PC-3 (cell line): ENCODE measurements at regions not wholly inside any gene's neighbourhood (a gene's known extent, or its start where the extent isn't known, plus 50 kb on each side); places are given as distances from the start of the nearest gene placed in this dataset.

Experiments
- ATAC-seq: fragments of 200-7000 bp; cut with Tn5 transposase; 2 replicates; pipeline ENCODE4 v1.9.1; 2020; ENCODE audit warnings: mild to moderate bottlenecking, moderate library complexity
- BruUV-seq: library from RNA; stranded (reverse); fragments of 400-500 nt; replicated peaks from 2 replicates; lab custom pipeline; 2021; lab: Mats Ljungman, UMichigan
- CTCF ChIA-PET: fragments of 300-600 bp; sonication (Branson Sonifier 250); formaldehyde crosslinking; loops from one replicate; lab custom pipeline; 2022; ENCODE audit warnings: antibody characterized with exemption; lab: Charles Lee
- POLR2A ChIA-PET: fragments of 300-600 bp; sonication (Branson Sonifier 250); formaldehyde crosslinking; loops from one replicate; lab custom pipeline; 2022; ENCODE audit warnings: antibody characterized with exemption; ENCODE audit not compliant: unreplicated experiment; lab: Charles Lee
- DNase-seq: peaks from one replicate; pipeline ENCODE4 v3.0.0-alpha.2; 2015
- H2AFZ ChIP-seq: fragments of 300-600 bp; sonication (generic); 2 replicates; pipeline ENCODE4 v1.6.0; 2016; ENCODE audit warnings: antibody characterized with exemption, low read length
- H3F3A ChIP-seq: fragments of 300-600 bp; sonication (generic); one replicate; pipeline ENCODE4 v1.6.0; 2017; ENCODE audit warnings: antibody characterized with exemption, low read length, control low read depth, mild to moderate bottlenecking; ENCODE audit not compliant: unreplicated experiment
- H3K27ac ChIP-seq: fragments of 300-600 bp; sonication (generic); 2 replicates; pipeline ENCODE4 v1.5.1; 2016; ENCODE audit warnings: mild to moderate bottlenecking, low read length
- H3K27me3 ChIP-seq: fragments of 300-600 bp; sonication (generic); 2 replicates; pipeline ENCODE4 v1.6.1; 2016; ENCODE audit warnings: low read length, mixed read lengths
- H3K36me3 ChIP-seq: fragments of 300-600 bp; sonication (generic); 2 replicates; pipeline ENCODE4 v1.6.1; 2016; ENCODE audit warnings: low read depth, mixed run types, low read length, mixed read lengths
- H3K4me1 ChIP-seq: fragments of 300-600 bp; sonication (generic); 2 replicates; pipeline ENCODE4 v1.5.1; 2016; ENCODE audit warnings: low read length; ENCODE audit not compliant: insufficient read depth
- H3K4me2 ChIP-seq: fragments of 300-600 bp; sonication (generic); 2 replicates; pipeline ENCODE4 v1.6.0; 2016; ENCODE audit warnings: low read length
- H3K4me3 ChIP-seq: fragments of 300-600 bp; sonication (generic); 2 replicates; pipeline ENCODE4 v1.5.1; 2016; ENCODE audit warnings: mild to moderate bottlenecking, low read length, mixed read lengths
- H3K79me2 ChIP-seq: fragments of 300-600 bp; sonication (generic); 2 replicates; pipeline ENCODE4 v1.6.1; 2017; ENCODE audit warnings: low read length, mixed read lengths
- H3K9ac ChIP-seq: fragments of 300-600 bp; sonication (generic); 2 replicates; pipeline ENCODE4 v1.6.0; 2016; ENCODE audit warnings: mild to moderate bottlenecking, low read length
- H3K9me2 ChIP-seq: fragments of 300-600 bp; sonication (generic); replicated peaks from 2 replicates; pipeline ENCODE4 v1.6.1; 2016; ENCODE audit warnings: mixed run types, low read length, mixed read lengths
- H3K9me3 ChIP-seq: fragments of 300-600 bp; sonication (generic); 2 replicates; pipeline ENCODE4 v1.6.1; 2016; ENCODE audit warnings: low read length, mixed read lengths
- H4K20me1 ChIP-seq: fragments of 300-600 bp; sonication (generic); 2 replicates; pipeline ENCODE4 v1.6.1; 2016; ENCODE audit warnings: low read length, mixed read lengths
- CTCF ChIP-seq: fragments of 300-600 bp; sonication (generic); conservative IDR thresholded peaks from 2 replicates; pipeline ENCODE4 v1.5.1; 2017; ENCODE audit warnings: antibody characterized with exemption, low read depth, mild to moderate bottlenecking, low read length
- EZH2 ChIP-seq: fragments of 300-600 bp; sonication (generic); IDR thresholded peaks from one replicate; pipeline ENCODE4 v1.6.1; 2017; ENCODE audit warnings: antibody characterized with exemption, mild to moderate bottlenecking, low read length; ENCODE audit not compliant: unreplicated experiment
- EZH2phosphoT487 ChIP-seq: fragments of 300-600 bp; sonication (generic); IDR thresholded peaks from 2 replicates; pipeline ENCODE4 v1.6.1; 2018; ENCODE audit warnings: mild to moderate bottlenecking, antibody characterized with exemption, low read length, borderline replicate concordance
- intact Hi-C: fragments of 100-400 bp; cut with micrococcal nuclease; formaldehyde crosslinking; loops from 2 replicates; pipeline ENCODE4 v1.9.0; 2023

GRCh38 chr4:176448761-176449160 is 129.0 kb downstream of the SPCS3 start:
- Histone ChIP-seq H3K9me3 (peaks cover 3% of the 10 kb centered on the region; the same call in 1 of the 2 replicates), H3K36me3 (no peaks in the 10 kb centered on the region; the same call in 1 of the 2 replicates), H3K9ac (no peak overlapping the region), H3K4me3 (no peak overlapping the region), H3F3A (peaks cover 4% of the 10 kb centered on the region), H3K4me1 (peaks cover 10% of the 10 kb centered on the region), H3K4me2 (no peak overlapping the region), H3K27ac (no peak overlapping the region), H4K20me1 (no peaks in the 10 kb centered on the region), H3K27me3 (no peaks in the 10 kb centered on the region), H2AFZ (no peak overlapping the region), H3K79me2 (no peaks in the 10 kb centered on the region), H3K9me2 (no peaks in the 10 kb centered on the region)
- intact Hi-C loops = no loop called here
- ATAC-seq (no peak), DNase-seq (no peak)
- TF ChIP-seq EZH2 (no peak), CTCF (no peak), EZH2phosphoT487 (no peak)
- POLR2A ChIA-PET = no interaction called here
- no TSS peak for BruUV-seq
- CTCF ChIA-PET = no interaction called here

- H3K79me2 ChIP-seq = no peaks in the 10 kb centered on the region
- no peak overlapping the region for H3K4me3 ChIP-seq
- H3K27ac ChIP-seq = no peak overlapping the region
- intact Hi-C loops = no loop called here
- H3K9me3 ChIP-seq = no peaks in the 10 kb centered on the region
- no TSS peak for BruUV-seq
- H3K36me3 ChIP-seq = no peaks in the 10 kb centered on the region
- POLR2A ChIA-PET = no interaction called here
- DNase-seq (no peak), ATAC-seq (no peak)
- no peaks in the 10 kb centered on the region for H3K9me2 ChIP-seq
- H3K9ac ChIP-seq = no peak overlapping the region
- no peaks in the 10 kb centered on the region for H3F3A ChIP-seq
- TF ChIP-seq EZH2phosphoT487 = no peak
- no peak for TF ChIP-seq EZH2
- TF ChIP-seq CTCF = no peak
- CTCF ChIA-PET = no interaction called here
- no peaks in the 10 kb centered on the region for H4K20me1 ChIP-seq
- H3K27me3 ChIP-seq = no peaks in the 10 kb centered on the region
- no peaks in the 10 kb centered on the region for H3K4me1 ChIP-seq
- H2AFZ ChIP-seq = no peak overlapping the region
- H3K4me2 ChIP-seq = no peak overlapping the region
Measured at GRCh38 chr4:176451443-176451842, 131.7 kb downstream of the SPCS3 start.

- TF ChIP-seq EZH2 (no peak), EZH2phosphoT487 (no peak), CTCF (no peak)
- intact Hi-C loops = no loop called here
- no peaks in the 10 kb centered on the region for H3F3A ChIP-seq
- H3K27ac ChIP-seq = no peak overlapping the region
- DNase-seq (no peak), ATAC-seq (no peak)
- no peak overlapping the region for H3K9ac ChIP-seq
- H3K4me2 ChIP-seq = no peak overlapping the region
- no peaks in the 10 kb centered on the region for H3K9me2 ChIP-seq
- H3K27me3 ChIP-seq = no peaks in the 10 kb centered on the region
- H3K4me3 ChIP-seq = no peak overlapping the region
- H3K79me2 ChIP-seq = no peaks in the 10 kb centered on the region
- ChIA-PET CTCF (no interaction called here), POLR2A (no interaction called here)
- no peaks in the 10 kb centered on the region for H3K4me1 ChIP-seq
- BruUV-seq = no TSS peak
- no peaks in the 10 kb centered on the region for H3K36me3 ChIP-seq
- H2AFZ ChIP-seq = no peak overlapping the region
- H4K20me1 ChIP-seq = no peaks in the 10 kb centered on the region
- no peaks in the 10 kb centered on the region for H3K9me3 ChIP-seq
Measured at GRCh38 chr4:176453079-176453478, 133.3 kb downstream of the SPCS3 start.
